ENCODE measurements at regions not wholly inside any gene's neighbourhood (a gene's known extent, or its start where the extent isn't known, plus 50 kb on each side); places are given as distances from the start of the nearest gene placed in this dataset.
A peak's percentile ranks its signal among the peaks of the same experiment; 100 is the strongest.
"Not testable (repeated sequence)": the region's sequence is repeated elsewhere in the genome, so short reads cannot be mapped to it uniquely, and the experiment has no call there.

GRCh38 chr6:141877275-141877983, 255.3 kb upstream of the GJE1 start:
- DNase-seq (ENCODE audit: low read depth in 2 of 2), result no peak

- no peak for DNase-seq (ENCODE audit: low read depth in 2 of 2)
Observed at GRCh38 chr6:141874930-141875602, 257.7 kb upstream of the GJE1 start.

- DNase-seq (ENCODE audit: low read depth in 2 of 2), result not testable (repeated sequence)
Observed at GRCh38 chr6:141869509-141869908, 263.2 kb upstream of the GJE1 start.

- DNase-seq (ENCODE audit: low read depth in 2 of 2), result no peak
Observed at GRCh38 chr6:141867767-141868166, 265.0 kb upstream of the GJE1 start.

- DNase-seq (ENCODE audit: low read depth in 2 of 2), result no peak
Observed at GRCh38 chr6:141866731-141867497, 265.8 kb upstream of the GJE1 start.

GRCh38 chr6:141851063-141851462, 281.7 kb upstream of the GJE1 start:
- no peak for DNase-seq (ENCODE audit: low read depth in 2 of 2)

- DNase-seq (ENCODE audit: low read depth in 2 of 2), result no peak
Observed at GRCh38 chr6:141848029-141848890, 284.5 kb upstream of the GJE1 start.

- no peak for DNase-seq (ENCODE audit: low read depth in 2 of 2)
Observed at GRCh38 chr6:141846639-141847038, 286.1 kb upstream of the GJE1 start.

- DNase-seq (ENCODE audit: low read depth in 2 of 2), result no peak
Observed at GRCh38 chr6:141843178-141843834, 289.4 kb upstream of the GJE1 start.

- no peak for DNase-seq (ENCODE audit: low read depth in 2 of 2)
Observed at GRCh38 chr6:141833001-141833655, 299.6 kb upstream of the GJE1 start.

GRCh38 chr6:141830530-141830929, 302.2 kb upstream of the GJE1 start:
- DNase-seq (ENCODE audit: low read depth in 2 of 2), result no peak

- DNase-seq (ENCODE audit: low read depth in 2 of 2), result no peak
Observed at GRCh38 chr6:141829566-141830360, 303.0 kb upstream of the GJE1 start.

GRCh38 chr6:141824350-141824749, 308.4 kb upstream of the GJE1 start:
- DNase-seq (ENCODE audit: low read depth in 2 of 2), result peak in 1 of 2 donors; percentile 5

- not testable (repeated sequence) for DNase-seq (ENCODE audit: low read depth in 2 of 2)
Observed at GRCh38 chr6:141815039-141815438, 317.7 kb upstream of the GJE1 start.

- peak in 1 of 2 donors; percentile 15 for DNase-seq (ENCODE audit: low read depth in 2 of 2)
Observed at GRCh38 chr6:141809901-141810300, 322.8 kb upstream of the GJE1 start.

GRCh38 chr6:141808662-141809061, 324.1 kb upstream of the GJE1 start:
- DNase-seq (ENCODE audit: low read depth in 2 of 2), result peak in 1 of 2 donors; percentile 13

GRCh38 chr6:141800973-141801372, 331.8 kb upstream of the GJE1 start:
- not testable (repeated sequence) for DNase-seq (ENCODE audit: low read depth in 2 of 2)

- DNase-seq (ENCODE audit: low read depth in 2 of 2), result no peak
Observed at GRCh38 chr6:141790921-141791320, 341.8 kb upstream of the GJE1 start.

GRCh38 chr6:141788096-141788495, 344.6 kb upstream of the GJE1 start:
- DNase-seq (ENCODE audit: low read depth in 2 of 2), result no peak

GRCh38 chr6:141783585-141783984, 349.1 kb upstream of the GJE1 start:
- DNase-seq (ENCODE audit: low read depth in 2 of 2), result no peak

Measured in dermis microvascular lymphatic vessel endothelial cell (primary cell).